Sigmoid colon (tissue), 6 donors: ENCODE measurements at regions not wholly inside any gene's neighbourhood (a gene's known extent, or its start where the extent isn't known, plus 50 kb on each side); places are given as distances from the start of the nearest gene placed in this dataset.
"Not testable (repeated sequence)": the region's sequence is repeated elsewhere in the genome, so short reads cannot be mapped to it uniquely, and the experiment has no call there.

Source experiments
- DNase-seq: peaks from one replicate; pipeline ENCODE4 v3.0.0-alpha.2; 2019
- H3K27ac ChIP-seq, 4 donors: fragments of 200-600 bp; sonication (generic); one replicate each; pipeline ENCODE4 v1.5.1; 2016 to 2019; ENCODE audit warnings: mild to moderate bottlenecking in 1 of 4
- H3K27me3 ChIP-seq, 3 donors: fragments of 200-600 bp; sonication (generic); one replicate each; pipeline ENCODE4 v1.5.1; 2019; ENCODE audit warnings: mild to moderate bottlenecking in 1 of 3
- H3K36me3 ChIP-seq, 4 donors: fragments of 200-600 bp; sonication (generic); one replicate each; pipeline ENCODE4 v1.5.1; 2016 to 2019
- H3K4me1 ChIP-seq, 4 donors: fragments of 200-600 bp; sonication (generic); one replicate each; pipeline ENCODE4 v1.5.1; 2017 to 2019
- H3K4me3 ChIP-seq, 4 donors: fragments of 200-600 bp; sonication (generic); one replicate each; pipeline ENCODE4 v1.5.1; 2017 to 2019; ENCODE audit warnings: mild to moderate bottlenecking in 2 of 4, moderate library complexity in 1 of 4
- H3K9me3 ChIP-seq, 4 donors: fragments of 200-600 bp in 3 of 4; sonication (generic) in 3 of 4; one replicate each; pipeline versions ENCODE4 v1.5.1 to v1.6.1; 2013 to 2019
- CTCF ChIP-seq, 4 experiments: fragments of 450-650 bp in 3 of 4; fragments of 200-600 bp in 1 of 4; IDR thresholded peaks; one replicate each; pipeline ENCODE4 v1.5.1; 2016 to 2019; ENCODE audit warnings: antibody characterized with exemption in 4 of 4, mild to moderate bottlenecking in 3 of 4, moderate library complexity in 2 of 4
- EP300 ChIP-seq, 4 donors: sonication (generic); formaldehyde crosslinking; IDR thresholded peaks; one replicate each; pipeline ENCODE4 v1.6.1; 2017; ENCODE audit warnings: antibody characterized with exemption in 4 of 4
- POLR2A ChIP-seq, 2 donors: fragments of 450-650 bp; IDR thresholded peaks; one replicate each; pipeline ENCODE4 v1.6.1; 2016; ENCODE audit warnings: antibody characterized with exemption in 2 of 2, mild to moderate bottlenecking in 2 of 2, moderate library complexity in 2 of 2
- POLR2AphosphoS5 ChIP-seq, 4 donors: sonication (generic); formaldehyde crosslinking; IDR thresholded peaks; one replicate each; pipeline ENCODE4 v1.6.1; 2017; ENCODE audit warnings: antibody characterized with exemption in 4 of 4
- WGBS, 2 donors: extraction: QIAGEN DNeasy Blood & Tissue Kit; methylation state at CpG; one replicate each; pipeline ENCODE4 v1.1.7; 2013; 5-methylcytosine and 5-hydroxymethylcytosine counted together
- intact Hi-C: fragments of 100-400 bp; cut with DNase I; formaldehyde crosslinking; loops from one replicate; pipeline ENCODE4 v1.15.1; 2023
- donor health status: healthy with polysubstance abuse.
- donor health status: healthy.

- no peak for DNase-seq
- no peaks in the 10 kb centered on the region for H3K36me3 ChIP-seq
- intact Hi-C loops: no loop called here
- no peaks in the 10 kb centered on the region for H3K27me3 ChIP-seq
- WGBS, 2 donors: 95 to 96% methylated on average over 1 of the region's 1 CpG
- no peaks in the 10 kb centered on the region for H3K4me1 ChIP-seq
- no peaks in the 10 kb centered on the region for H3K9me3 ChIP-seq
- no peak for TF ChIP-seq EP300 (IDR thresholded peaks at IDR 0.05)
- TF ChIP-seq CTCF (IDR thresholded peaks at IDR 0.05): no peak
- no peak for TF ChIP-seq POLR2A (IDR thresholded peaks at IDR 0.05)
- TF ChIP-seq POLR2AphosphoS5 (IDR thresholded peaks at IDR 0.05): no peak
- no peak overlapping the region for H3K27ac ChIP-seq
- no peak overlapping the region for H3K4me3 ChIP-seq
These were observed 940.2 kb upstream of the MDGA2 start for GRCh38 chr14:48615618-48616017.

GRCh38 chr14:48614003-48614402 is 938.6 kb upstream of the MDGA2 start:
- Histone ChIP-seq H3K9me3 (no peaks in the 10 kb centered on the region), H3K27ac (no peak overlapping the region), H3K4me3 (no peak overlapping the region), H3K27me3 (no peaks in the 10 kb centered on the region), H3K4me1 (no peaks in the 10 kb centered on the region), H3K36me3 (no peaks in the 10 kb centered on the region)
- DNase-seq: no peak
- TF ChIP-seq POLR2AphosphoS5 (IDR thresholded peaks at IDR 0.05) (no peak), EP300 (IDR thresholded peaks at IDR 0.05) (no peak), POLR2A (IDR thresholded peaks at IDR 0.05) (no peak), CTCF (IDR thresholded peaks at IDR 0.05) (no peak)
- 87 to 91% methylated on average over 2 of the region's 2 CpGs for WGBS, 2 donors
- intact Hi-C loops: no loop called here

- H3K4me1 ChIP-seq, H3K9me3 ChIP-seq, intact Hi-C loops, DNase-seq, H3K27ac ChIP-seq, H3K27me3 ChIP-seq, H3K4me3 ChIP-seq, H3K36me3 ChIP-seq: not testable (repeated sequence)
- WGBS, 2 donors: 71 to 82% methylated on average over 8 of the region's 8 CpGs
These were observed 931.6 kb upstream of the MDGA2 start for GRCh38 chr14:48606960-48607359.

GRCh38 chr14:48598458-48598857 is 923.1 kb upstream of the MDGA2 start:
- Histone ChIP-seq H3K36me3 (no peaks in the 10 kb centered on the region), H3K27ac (no peak overlapping the region), H3K4me1 (no peaks in the 10 kb centered on the region), H3K9me3 (no peaks in the 10 kb centered on the region), H3K4me3 (no peak overlapping the region), H3K27me3 (no peaks in the 10 kb centered on the region)
- DNase-seq: no peak
- intact Hi-C loops: no loop called here
- TF ChIP-seq POLR2A (IDR thresholded peaks at IDR 0.05) (no peak), CTCF (IDR thresholded peaks at IDR 0.05) (no peak), POLR2AphosphoS5 (IDR thresholded peaks at IDR 0.05) (no peak), EP300 (IDR thresholded peaks at IDR 0.05) (no peak)
- WGBS, 2 donors: 80 to 94% methylated on average over 7 of the region's 7 CpGs

- no peak for TF ChIP-seq EP300 (IDR thresholded peaks at IDR 0.05)
- no peak for TF ChIP-seq CTCF (IDR thresholded peaks at IDR 0.05)
- TF ChIP-seq POLR2AphosphoS5 (IDR thresholded peaks at IDR 0.05): no peak
- no peak for TF ChIP-seq POLR2A (IDR thresholded peaks at IDR 0.05)
- WGBS, 2 donors: 66 to 77% methylated on average over 1 of the region's 1 CpG
- DNase-seq: no peak
- Histone ChIP-seq H3K27me3 (no peaks in the 10 kb centered on the region), H3K27ac (no peak overlapping the region), H3K4me1 (no peaks in the 10 kb centered on the region), H3K4me3 (no peak overlapping the region), H3K9me3 (no peaks in the 10 kb centered on the region), H3K36me3 (no peaks in the 10 kb centered on the region)
- intact Hi-C loops: no loop called here
These were observed 910.7 kb upstream of the MDGA2 start for GRCh38 chr14:48586099-48586498.
